Esophagus muscularis mucosa (tissue), 4 donors: ENCODE measurements at regions not wholly inside any gene's neighbourhood (a gene's known extent, or its start where the extent isn't known, plus 50 kb on each side); places are given as distances from the start of the nearest gene placed in this dataset.

ENCODE experiments used
- CTCF ChIP-seq, 3 experiments: fragments of 200-600 bp in 2 of 3; fragments of 450-650 bp in 1 of 3; sonication (generic) in 2 of 3; IDR thresholded peaks; one replicate each; pipeline ENCODE4 v1.5.1; 2017 to 2019; ENCODE audit warnings: antibody characterized with exemption in 3 of 3, mild to moderate bottlenecking in 2 of 3, moderate library complexity in 1 of 3
- EP300 ChIP-seq: sonication (generic); formaldehyde crosslinking; IDR thresholded peaks from one replicate; pipeline ENCODE4 v1.6.1; 2017; ENCODE audit warnings: antibody characterized with exemption
- POLR2A ChIP-seq: fragments of 450-650 bp; IDR thresholded peaks from one replicate; pipeline ENCODE4 v1.6.1; 2017; ENCODE audit warnings: antibody characterized with exemption, moderate library complexity, mild to moderate bottlenecking, low read depth

- TF ChIP-seq POLR2A (no peak), CTCF (IDR thresholded peaks at IDR 0.05) (no peak), EP300 (no peak)
Measured at GRCh38 chr16:87150262-87150661, 166.9 kb downstream of the C16orf95 start.
